Fibroblast of lung (primary cell): ENCODE measurements at regions not wholly inside any gene's neighbourhood (a gene's known extent, or its start where the extent isn't known, plus 50 kb on each side); places are given as distances from the start of the nearest gene placed in this dataset.

Source experiments
- DNase-seq, 2 donors: peaks; one replicate each; pipeline versions ENCODE4 v3.0.0 to v3.0.0-alpha.2; 2010; ENCODE audit warnings: low read depth in 2 of 2
- H2AFZ ChIP-seq: 2 replicates; pipeline ENCODE4 v1.5.1; 2012; ENCODE audit warnings: low read length, control low read depth, inconsistent platforms
- H3K27ac ChIP-seq: 2 replicates; pipeline ENCODE4 v1.5.1; 2011; ENCODE audit warnings: low read length, control low read depth; ENCODE audit not compliant: insufficient read depth
- H3K27me3 ChIP-seq: 2 replicates; pipeline ENCODE4 v1.5.1; 2011; ENCODE audit warnings: mild to moderate bottlenecking, low read length; ENCODE audit not compliant: control insufficient read depth, insufficient read depth
- H3K36me3 ChIP-seq: 2 replicates; pipeline ENCODE4 v1.5.1; 2011; ENCODE audit warnings: low read length; ENCODE audit not compliant: control insufficient read depth, insufficient read depth
- H3K4me1 ChIP-seq: 2 replicates; pipeline ENCODE4 v1.5.1; 2011; ENCODE audit warnings: low read length; ENCODE audit not compliant: control insufficient read depth, insufficient read depth; ENCODE audit errors: extremely low read depth
- H3K4me2 ChIP-seq: 2 replicates; pipeline ENCODE4 v1.5.1; 2011; ENCODE audit warnings: low read length, control low read depth; ENCODE audit not compliant: insufficient read depth; ENCODE audit errors: extremely low read depth
- H3K4me3 ChIP-seq, 4 experiments: fragments of 200-600 bp in 1 of 4; sonication (generic) in 1 of 4; replicated peaks in 1 of 4; 2 replicates each; pipeline ENCODE4 v1.5.1; 2011 to 2016; ENCODE audit warnings: low read length in 4 of 4, low read depth in 3 of 4, mild to moderate bottlenecking in 3 of 4, control low read depth in 2 of 4, inconsistent platforms in 1 of 4, mixed read lengths in 1 of 4; ENCODE audit not compliant: insufficient read depth in 1 of 4; ENCODE audit errors: control extremely low read depth in 1 of 4
- H3K79me2 ChIP-seq: 2 replicates; pipeline ENCODE4 v1.5.1; 2012; ENCODE audit warnings: mild to moderate bottlenecking, low read length, inconsistent platforms; ENCODE audit not compliant: control insufficient read depth, insufficient read depth
- H3K9ac ChIP-seq: 2 replicates; pipeline ENCODE4 v1.5.1; 2011; ENCODE audit warnings: mild to moderate bottlenecking, low read length, control low read depth; ENCODE audit not compliant: insufficient read depth
- H3K9me3 ChIP-seq: 2 replicates; pipeline ENCODE4 v1.5.1; 2012; ENCODE audit warnings: low read depth, low read length; ENCODE audit not compliant: control insufficient read depth, insufficient read depth
- H4K20me1 ChIP-seq: 2 replicates; pipeline ENCODE4 v1.5.1; 2011; ENCODE audit warnings: low read length; ENCODE audit not compliant: control insufficient read depth, insufficient read depth; ENCODE audit errors: extremely low read depth
- CTCF ChIP-seq, 2 donors: IDR thresholded peaks in 1 of 2; conservative IDR thresholded peaks in 1 of 2; 1 replicate in 1 of 2; 2 replicates in 1 of 2; pipeline ENCODE4 v1.5.1; 2011 to 2012; ENCODE audit warnings: low read length in 2 of 2, control low read depth in 1 of 2, inconsistent platforms in 1 of 2, low read depth in 1 of 2, mild to moderate bottlenecking in 1 of 2
- EZH2 ChIP-seq: IDR thresholded peaks from 2 replicates; pipeline ENCODE4 v1.5.1; 2012; ENCODE audit warnings: low read length, control low read depth, mild to moderate bottlenecking; ENCODE audit errors: missing control alignments

- Histone ChIP-seq H3K9me3 (no peaks in the 10 kb centered on the region), H2AFZ (no peak overlapping the region), H3K27me3 (no peaks in the 10 kb centered on the region), H3K79me2 (no peaks in the 10 kb centered on the region), H3K9ac (no peak overlapping the region), H3K27ac (no peak overlapping the region), H4K20me1 (no peaks in the 10 kb centered on the region), H3K4me2 (no peak overlapping the region), H3K4me3 (no peak overlapping the region), H3K36me3 (no peaks in the 10 kb centered on the region), H3K4me1 (no peaks in the 10 kb centered on the region)
- no peak for DNase-seq
- TF ChIP-seq CTCF (conservative IDR thresholded peaks at IDR 0.05 in 1 of 2, IDR thresholded peaks at IDR 0.05 in 1 of 2; ENCODE audit: low read depth in 1 of 2, low read length in 2 of 2) (no peak), EZH2 (no peak)
Observed at GRCh38 chr5:4845221-4845620, 294.9 kb upstream of the ADAMTS16 start.

GRCh38 chr5:4847766-4848165, 292.4 kb upstream of the ADAMTS16 start:
- DNase-seq = no peak
- H3K4me3 ChIP-seq = no peak overlapping the region
- TF ChIP-seq EZH2 = no peak
- TF ChIP-seq CTCF (conservative IDR thresholded peaks at IDR 0.05 in 1 of 2, IDR thresholded peaks at IDR 0.05 in 1 of 2; ENCODE audit: low read depth in 1 of 2, low read length in 2 of 2) = no peak

GRCh38 chr5:4855036-4855435, 285.1 kb upstream of the ADAMTS16 start:
- Histone ChIP-seq H3K27ac (no peak overlapping the region), H4K20me1 (no peaks in the 10 kb centered on the region), H3K79me2 (no peaks in the 10 kb centered on the region), H3K4me2 (no peak overlapping the region), H3K4me1 (no peaks in the 10 kb centered on the region), H2AFZ (no peak overlapping the region), H3K4me3 (no peak overlapping the region), H3K27me3 (no peaks in the 10 kb centered on the region), H3K9ac (no peak overlapping the region), H3K36me3 (no peaks in the 10 kb centered on the region), H3K9me3 (no peaks in the 10 kb centered on the region)
- no peak for DNase-seq
- no peak for TF ChIP-seq EZH2
- no peak for TF ChIP-seq CTCF (conservative IDR thresholded peaks at IDR 0.05 in 1 of 2, IDR thresholded peaks at IDR 0.05 in 1 of 2; ENCODE audit: low read depth in 1 of 2, low read length in 2 of 2)

More at GRCh38 chr5:4847766-4848165, 292.4 kb upstream of the ADAMTS16 start:
- Histone ChIP-seq H2AFZ (no peak overlapping the region), H3K4me1 (no peaks in the 10 kb centered on the region), H3K79me2 (no peaks in the 10 kb centered on the region), H4K20me1 (no peaks in the 10 kb centered on the region), H3K27me3 (no peaks in the 10 kb centered on the region), H3K9ac (no peak overlapping the region), H3K27ac (no peak overlapping the region), H3K9me3 (no peaks in the 10 kb centered on the region), H3K36me3 (no peaks in the 10 kb centered on the region), H3K4me2 (no peak overlapping the region)
